ENCODE measurements at regions not wholly inside any gene's neighbourhood (a gene's known extent, or its start where the extent isn't known, plus 50 kb on each side); places are given as distances from the start of the nearest gene placed in this dataset.

- TF ChIP-seq CTCF (IDR thresholded peaks at IDR 0.05) = no peak
- intact Hi-C loops (cut with DNase I) = no loop called here
- Histone ChIP-seq H3K9me3 (no peaks in the 10 kb centered on the region), H3K4me1 (no peaks in the 10 kb centered on the region), H3K36me3 (no peaks in the 10 kb centered on the region), H3K27me3 (ENCODE audit: low read depth) (no peaks in the 10 kb centered on the region), H3K4me3 (no peak overlapping the region), H3K27ac (no peak overlapping the region)
- DNase-seq = no peak
- no peak for ATAC-seq
Observed at GRCh38 chr2:163389838-163390237, 346.0 kb downstream of the FIGN start.

GRCh38 chr2:163375472-163375871 lies 360.3 kb downstream of the FIGN start:
- no peak overlapping the region for H3K4me3 ChIP-seq

GRCh38 chr2:163375070-163375469 lies 360.7 kb downstream of the FIGN start:
- no peak for ATAC-seq
- no peak for DNase-seq
- Histone ChIP-seq H3K4me3 (no peak overlapping the region), H3K9me3 (no peaks in the 10 kb centered on the region), H3K36me3 (no peaks in the 10 kb centered on the region), H3K4me1 (no peaks in the 10 kb centered on the region), H3K27me3 (ENCODE audit: low read depth) (no peaks in the 10 kb centered on the region), H3K27ac (no peak overlapping the region)
- intact Hi-C loops (cut with DNase I) = no loop called here
- no peak for TF ChIP-seq CTCF (IDR thresholded peaks at IDR 0.05)

More at GRCh38 chr2:163375472-163375871, 360.3 kb downstream of the FIGN start:
- TF ChIP-seq CTCF (IDR thresholded peaks at IDR 0.05) = no peak
- DNase-seq (no peak), ATAC-seq (no peak)
- Histone ChIP-seq H3K27ac (no peak overlapping the region), H3K27me3 (ENCODE audit: low read depth) (no peaks in the 10 kb centered on the region), H3K4me1 (no peaks in the 10 kb centered on the region), H3K36me3 (no peaks in the 10 kb centered on the region), H3K9me3 (no peaks in the 10 kb centered on the region)
- intact Hi-C loops (cut with DNase I) = no loop called here

GRCh38 chr2:163374282-163374681 lies 361.5 kb downstream of the FIGN start:
- H3K4me3 ChIP-seq = no peak overlapping the region
- no peaks in the 10 kb centered on the region for H3K27me3 ChIP-seq (ENCODE audit: low read depth)
- no peaks in the 10 kb centered on the region for H3K9me3 ChIP-seq
- H3K4me1 ChIP-seq = no peaks in the 10 kb centered on the region
- no peak for ATAC-seq
- no peak overlapping the region for H3K27ac ChIP-seq
- H3K36me3 ChIP-seq = no peaks in the 10 kb centered on the region
- no peak for TF ChIP-seq CTCF (IDR thresholded peaks at IDR 0.05)
- DNase-seq = no peak
- intact Hi-C loops (cut with DNase I) = no loop called here

GRCh38 chr2:163373496-163373895 lies 362.3 kb downstream of the FIGN start:
- no peaks in the 10 kb centered on the region for H3K9me3 ChIP-seq
- no peak for TF ChIP-seq CTCF (IDR thresholded peaks at IDR 0.05)
- H3K27me3 ChIP-seq (ENCODE audit: low read depth) = no peaks in the 10 kb centered on the region
- H3K4me1 ChIP-seq = no peaks in the 10 kb centered on the region
- no peaks in the 10 kb centered on the region for H3K36me3 ChIP-seq
- peak in 1 of 2 donors; percentile 39 for ATAC-seq
- intact Hi-C loops (cut with DNase I) = no loop called here
- no peak for DNase-seq
- H3K27ac ChIP-seq = no peak overlapping the region
- no peak overlapping the region for H3K4me3 ChIP-seq
